HL-60 (cell line): ENCODE measurements at regions not wholly inside any gene's neighbourhood (a gene's known extent, or its start where the extent isn't known, plus 50 kb on each side); places are given as distances from the start of the nearest gene placed in this dataset.

Experiments used
- POLR2AphosphoS5 ChIP-seq: IDR thresholded peaks from 2 replicates; pipeline ENCODE4 v1.6.1; 2012; ENCODE audit warnings: low read depth
- SPI1 ChIP-seq: IDR thresholded peaks from 2 replicates; pipeline ENCODE4 v1.6.1; 2012; ENCODE audit warnings: low read depth, mild to moderate bottlenecking, borderline replicate concordance
- TF ChIP-seq, protein P1 (sequence below): IDR thresholded peaks from one replicate; pipeline ENCODE4 v1.5.1; 2011; ENCODE audit warnings: low read length, control low read depth, inconsistent platforms; ENCODE audit not compliant: insufficient read depth
- TF ChIP-seq, protein P2 (sequence below): IDR thresholded peaks from 2 replicates; pipeline ENCODE4 v1.6.1; 2012; ENCODE audit warnings: low read depth; ENCODE audit not compliant: insufficient replicate concordance

GRCh38 chr1:30191154-30191702 lies 532.2 kb downstream of the MATN1 start:
- TF ChIP-seq, protein P1, sequence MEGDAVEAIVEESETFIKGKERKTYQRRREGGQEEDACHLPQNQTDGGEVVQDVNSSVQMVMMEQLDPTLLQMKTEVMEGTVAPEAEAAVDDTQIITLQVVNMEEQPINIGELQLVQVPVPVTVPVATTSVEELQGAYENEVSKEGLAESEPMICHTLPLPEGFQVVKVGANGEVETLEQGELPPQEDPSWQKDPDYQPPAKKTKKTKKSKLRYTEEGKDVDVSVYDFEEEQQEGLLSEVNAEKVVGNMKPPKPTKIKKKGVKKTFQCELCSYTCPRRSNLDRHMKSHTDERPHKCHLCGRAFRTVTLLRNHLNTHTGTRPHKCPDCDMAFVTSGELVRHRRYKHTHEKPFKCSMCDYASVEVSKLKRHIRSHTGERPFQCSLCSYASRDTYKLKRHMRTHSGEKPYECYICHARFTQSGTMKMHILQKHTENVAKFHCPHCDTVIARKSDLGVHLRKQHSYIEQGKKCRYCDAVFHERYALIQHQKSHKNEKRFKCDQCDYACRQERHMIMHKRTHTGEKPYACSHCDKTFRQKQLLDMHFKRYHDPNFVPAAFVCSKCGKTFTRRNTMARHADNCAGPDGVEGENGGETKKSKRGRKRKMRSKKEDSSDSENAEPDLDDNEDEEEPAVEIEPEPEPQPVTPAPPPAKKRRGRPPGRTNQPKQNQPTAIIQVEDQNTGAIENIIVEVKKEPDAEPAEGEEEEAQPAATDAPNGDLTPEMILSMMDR = no peak
- TF ChIP-seq POLR2AphosphoS5 = no peak
- TF ChIP-seq SPI1 = no peak
- TF ChIP-seq, protein P2, sequence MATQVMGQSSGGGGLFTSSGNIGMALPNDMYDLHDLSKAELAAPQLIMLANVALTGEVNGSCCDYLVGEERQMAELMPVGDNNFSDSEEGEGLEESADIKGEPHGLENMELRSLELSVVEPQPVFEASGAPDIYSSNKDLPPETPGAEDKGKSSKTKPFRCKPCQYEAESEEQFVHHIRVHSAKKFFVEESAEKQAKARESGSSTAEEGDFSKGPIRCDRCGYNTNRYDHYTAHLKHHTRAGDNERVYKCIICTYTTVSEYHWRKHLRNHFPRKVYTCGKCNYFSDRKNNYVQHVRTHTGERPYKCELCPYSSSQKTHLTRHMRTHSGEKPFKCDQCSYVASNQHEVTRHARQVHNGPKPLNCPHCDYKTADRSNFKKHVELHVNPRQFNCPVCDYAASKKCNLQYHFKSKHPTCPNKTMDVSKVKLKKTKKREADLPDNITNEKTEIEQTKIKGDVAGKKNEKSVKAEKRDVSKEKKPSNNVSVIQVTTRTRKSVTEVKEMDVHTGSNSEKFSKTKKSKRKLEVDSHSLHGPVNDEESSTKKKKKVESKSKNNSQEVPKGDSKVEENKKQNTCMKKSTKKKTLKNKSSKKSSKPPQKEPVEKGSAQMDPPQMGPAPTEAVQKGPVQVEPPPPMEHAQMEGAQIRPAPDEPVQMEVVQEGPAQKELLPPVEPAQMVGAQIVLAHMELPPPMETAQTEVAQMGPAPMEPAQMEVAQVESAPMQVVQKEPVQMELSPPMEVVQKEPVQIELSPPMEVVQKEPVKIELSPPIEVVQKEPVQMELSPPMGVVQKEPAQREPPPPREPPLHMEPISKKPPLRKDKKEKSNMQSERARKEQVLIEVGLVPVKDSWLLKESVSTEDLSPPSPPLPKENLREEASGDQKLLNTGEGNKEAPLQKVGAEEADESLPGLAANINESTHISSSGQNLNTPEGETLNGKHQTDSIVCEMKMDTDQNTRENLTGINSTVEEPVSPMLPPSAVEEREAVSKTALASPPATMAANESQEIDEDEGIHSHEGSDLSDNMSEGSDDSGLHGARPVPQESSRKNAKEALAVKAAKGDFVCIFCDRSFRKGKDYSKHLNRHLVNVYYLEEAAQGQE = no peak
